SK-N-SH (cell line): ENCODE measurements at regions not wholly inside any gene's neighbourhood (a gene's known extent, or its start where the extent isn't known, plus 50 kb on each side); places are given as distances from the start of the nearest gene placed in this dataset.

Experiments used
- CTCF ChIA-PET: fragments of 300-600, 350-600 bp; formaldehyde crosslinking; extraction: SDS; loops from one replicate; lab custom pipeline; 2021; lab: Yijun Ruan, JAX
- POLR2A ChIA-PET: fragments of 350-600 bp; sonication (Branson Sonifier 250); formaldehyde crosslinking; extraction: SDS; loops from one replicate; lab custom pipeline; 2020; ENCODE audit warnings: antibody characterized with exemption, inconsistent platforms; lab: Yijun Ruan, JAX
- DNase-seq: peaks from one replicate; pipeline ENCODE4 v3.0.0; 2012
- H2AFZ ChIP-seq: fragments of 200-600 bp; sonication (generic); 2 replicates; pipeline ENCODE4 v1.8.1; 2016; ENCODE audit warnings: antibody characterized with exemption, mild to moderate bottlenecking, low read depth
- H3F3A ChIP-seq: fragments of 200-600 bp; sonication (generic); replicated peaks from 2 replicates; pipeline ENCODE3; 2016; ENCODE audit warnings: antibody characterized with exemption, mild to moderate bottlenecking; ENCODE audit not compliant: insufficient read depth
- H3K27ac ChIP-seq, 2 experiments: fragments of 200-500 bp in 1 of 2; fragments of 200-600 bp in 1 of 2; sonication (Bioruptor generic) in 1 of 2; sonication (generic), shearing (Covaris generic) in 1 of 2; 2 replicates each; pipeline versions ENCODE4 v1.5.1 to v1.6.1; 2014 to 2016; ENCODE audit warnings: low read depth in 2 of 2, inconsistent platforms in 1 of 2, low read length in 1 of 2, mild to moderate bottlenecking in 1 of 2, mixed read lengths in 1 of 2
- H3K27me3 ChIP-seq: fragments of 200-600 bp; sonication (generic), shearing (Covaris generic); 2 replicates; pipeline ENCODE4 v1.6.1; 2016; ENCODE audit warnings: mixed run types; ENCODE audit not compliant: insufficient read depth
- H3K36me3 ChIP-seq, 2 experiments: fragments of 200-500 bp in 1 of 2; fragments of 200-600 bp in 1 of 2; sonication (Bioruptor generic) in 1 of 2; sonication (generic) in 1 of 2; replicated peaks in 1 of 2; 2 replicates each; pipeline versions ENCODE3 to v1.5.1; 2014 to 2016; ENCODE audit warnings: low read length in 1 of 2, mild to moderate bottlenecking in 1 of 2; ENCODE audit not compliant: insufficient read depth in 2 of 2, control insufficient read depth in 1 of 2
- H3K4me1 ChIP-seq, 2 experiments: fragments of 200-500 bp in 1 of 2; fragments of 200-600 bp in 1 of 2; sonication (Bioruptor generic) in 1 of 2; sonication (generic), shearing (Covaris generic) in 1 of 2; 2 replicates each; pipeline versions ENCODE4 v1.5.1 to v1.6.1; 2014 to 2016; ENCODE audit warnings: low read depth in 1 of 2, low read length in 1 of 2, mixed run types in 1 of 2; ENCODE audit not compliant: insufficient read depth in 2 of 2, control insufficient read depth in 1 of 2
- H3K4me2 ChIP-seq: fragments of 200-600 bp; sonication (generic), shearing (Covaris generic); 2 replicates; pipeline ENCODE4 v1.6.1; 2017; ENCODE audit warnings: mixed run types
- H3K4me3 ChIP-seq, 2 experiments: fragments of 200-500 bp in 1 of 2; fragments of 200-600 bp in 1 of 2; sonication (Bioruptor generic) in 1 of 2; sonication (generic), shearing (Covaris generic) in 1 of 2; 2 replicates each; pipeline versions ENCODE4 v1.5.1 to v1.8.1; 2014 to 2016; ENCODE audit warnings: low read depth in 2 of 2, inconsistent platforms in 1 of 2, low read length in 1 of 2, mild to moderate bottlenecking in 1 of 2, mixed read lengths in 1 of 2, moderate library complexity in 1 of 2
- H3K79me2 ChIP-seq: fragments of 200-600 bp; sonication (generic); 2 replicates; pipeline ENCODE4 v1.8.1; 2017; ENCODE audit warnings: mild to moderate bottlenecking; ENCODE audit not compliant: insufficient read depth
- H3K9ac ChIP-seq: fragments of 200-600 bp; sonication (generic); 2 replicates; pipeline ENCODE4 v1.6.1; 2017; ENCODE audit warnings: mixed run types
- H3K9me2 ChIP-seq: fragments of 200-600 bp; sonication (generic); 2 replicates; pipeline ENCODE4 v1.6.1; 2017; ENCODE audit warnings: mixed run types
- H3K9me3 ChIP-seq: fragments of 200-600 bp; sonication (generic); 2 replicates; pipeline ENCODE4 v1.6.1; 2017; ENCODE audit warnings: mixed run types, mild to moderate bottlenecking, moderate library complexity
- H4K20me1 ChIP-seq: fragments of 200-600 bp; sonication (generic); 2 replicates; pipeline ENCODE4 v1.6.1; 2017; ENCODE audit warnings: mild to moderate bottlenecking, mixed run types; ENCODE audit not compliant: insufficient read depth
- CHD2 ChIP-seq: fragments of 150-350 bp; IDR thresholded peaks from 2 replicates; pipeline ENCODE4 v1.6.1; 2018; ENCODE audit warnings: low read length; ENCODE audit not compliant: partially characterized antibody
- CTCF ChIP-seq: fragments of 200-600 bp; sonication (generic); IDR thresholded peaks from 2 replicates; pipeline ENCODE4 v1.6.1; 2017; ENCODE audit warnings: antibody characterized with exemption, mild to moderate bottlenecking, moderate library complexity
- EP300 ChIP-seq, 2 experiments: IDR thresholded peaks; 2 replicates each; pipeline versions ENCODE4 v1.4.0 to v1.6.1; 2012; ENCODE audit warnings: borderline replicate concordance in 1 of 2, low read depth in 1 of 2, low read length in 1 of 2
- FOXJ3 ChIP-seq: sonication (generic); formaldehyde crosslinking; IDR thresholded peaks from 2 replicates; pipeline ENCODE4 v1.5.1; 2020; ENCODE audit warnings: mild to moderate bottlenecking, missing genetic modification reagents
- FOXM1 ChIP-seq: IDR thresholded peaks from 2 replicates; pipeline ENCODE4 v1.4.0; 2012; ENCODE audit warnings: low read depth, mild to moderate bottlenecking
- GABPA ChIP-seq: IDR thresholded peaks from 2 replicates; pipeline ENCODE4 v1.4.0; 2012; ENCODE audit warnings: low read depth, mild to moderate bottlenecking
- JUND ChIP-seq: IDR thresholded peaks from 2 replicates; pipeline ENCODE4 v1.4.0; 2012
- MEF2A ChIP-seq: IDR thresholded peaks from 2 replicates; pipeline ENCODE4 v1.4.0; 2012; ENCODE audit warnings: low read depth, borderline replicate concordance
- NRF1 ChIP-seq: IDR thresholded peaks from 2 replicates; pipeline ENCODE4 v1.6.1; 2012; ENCODE audit warnings: low read depth, mild to moderate bottlenecking, low read length
- POLR2AphosphoS5 ChIP-seq: IDR thresholded peaks from 2 replicates; pipeline ENCODE4 v1.6.1; 2012; ENCODE audit warnings: low read depth, low read length
- RCOR1 ChIP-seq: fragments of 150-350 bp; IDR thresholded peaks from 2 replicates; pipeline ENCODE4 v1.6.1; 2017; ENCODE audit warnings: antibody characterized with exemption, low read length
- REST ChIP-seq: IDR thresholded peaks from 2 replicates; pipeline ENCODE4 v1.6.1; 2012; ENCODE audit warnings: mild to moderate bottlenecking, low read depth, low read length, moderate library complexity
- RFX5 ChIP-seq: IDR thresholded peaks from 2 replicates; pipeline ENCODE4 v1.6.1; 2012; ENCODE audit warnings: mild to moderate bottlenecking, improper control_type of control experiment, low read length
- RXRA ChIP-seq: IDR thresholded peaks from 2 replicates; pipeline ENCODE4 v1.4.0; 2012; ENCODE audit warnings: low read depth, mild to moderate bottlenecking, borderline replicate concordance
- SIN3A ChIP-seq: IDR thresholded peaks from 2 replicates; pipeline ENCODE4 v1.6.1; 2012; ENCODE audit warnings: low read depth, mild to moderate bottlenecking, low read length, moderate library complexity, borderline replicate concordance
- SMC3 ChIP-seq: IDR thresholded peaks from 2 replicates; pipeline ENCODE4 v1.6.1; 2012; ENCODE audit warnings: low read depth, low read length, improper control_type of control experiment
- TAF1 ChIP-seq: IDR thresholded peaks from 2 replicates; pipeline ENCODE4 v1.6.1; 2012; ENCODE audit warnings: low read depth, mild to moderate bottlenecking, low read length, moderate library complexity, borderline replicate concordance
- TEAD4 ChIP-seq: IDR thresholded peaks from 2 replicates; pipeline ENCODE4 v1.4.0; 2012; ENCODE audit warnings: mild to moderate bottlenecking, borderline replicate concordance; ENCODE audit not compliant: insufficient read depth
- USF2 ChIP-seq: fragments of 150-350 bp; IDR thresholded peaks from 2 replicates; pipeline ENCODE4 v1.6.1; 2017; ENCODE audit warnings: antibody characterized with exemption, low read length, low read depth, borderline replicate concordance
- YY1 ChIP-seq: IDR thresholded peaks from 2 replicates; pipeline ENCODE4 v1.4.0; 2012; ENCODE audit warnings: low read depth, mild to moderate bottlenecking
- WGBS: methylation state at CpG from one replicate; pipeline ENCODE4 v1.1.6; 2017; ENCODE audit warnings: low lambda C conversion rate; 5-methylcytosine and 5-hydroxymethylcytosine counted together

GRCh38 chr1:82614090-82614489 is 813.4 kb downstream of the ADGRL2 start:
- CTCF ChIA-PET, result no interaction called here
- H3K9me2 ChIP-seq, result no peaks in the 10 kb centered on the region
- H3K36me3 ChIP-seq, result no peaks in the 10 kb centered on the region
- no peak overlapping the region for H3K9ac ChIP-seq
- H3K79me2 ChIP-seq, result no peaks in the 10 kb centered on the region
- WGBS, result 32% methylated on average over 1 of the region's 1 CpG
- POLR2A ChIA-PET, result no interaction called here
- no peaks in the 10 kb centered on the region for H3K27me3 ChIP-seq
- DNase-seq, result no peak
- no peaks in the 10 kb centered on the region for H3K4me1 ChIP-seq
- no peak overlapping the region for H3K4me2 ChIP-seq
- H3F3A ChIP-seq, result no peaks in the 10 kb centered on the region
- H3K9me3 ChIP-seq, result no peaks in the 10 kb centered on the region
- H3K4me3 ChIP-seq, result no peak overlapping the region
- H2AFZ ChIP-seq, result no peak overlapping the region
- H4K20me1 ChIP-seq, result no peaks in the 10 kb centered on the region
- H3K27ac ChIP-seq, result no peak overlapping the region
- TF ChIP-seq USF2 (no peak), RFX5 (no peak), FOXJ3 (CRISPR knock-in tag) (no peak), TAF1 (no peak), TEAD4 (no peak), SMC3 (no peak)

- H3K4me1 ChIP-seq, result no peaks in the 10 kb centered on the region
- no peak overlapping the region for H2AFZ ChIP-seq
- H4K20me1 ChIP-seq, result no peaks in the 10 kb centered on the region
- H3K36me3 ChIP-seq, result no peaks in the 10 kb centered on the region
- H3K9ac ChIP-seq, result no peak overlapping the region
- no peaks in the 10 kb centered on the region for H3K79me2 ChIP-seq
- H3K27me3 ChIP-seq, result no peaks in the 10 kb centered on the region
- no peaks in the 10 kb centered on the region for H3K9me2 ChIP-seq
- POLR2A ChIA-PET, result no interaction called here
- WGBS, result 29% methylated on average over 3 of the region's 3 CpGs
- H3F3A ChIP-seq, result no peaks in the 10 kb centered on the region
- CTCF ChIA-PET, result interaction anchor here (1.9 kb wide), 1 partner anchor 15 kb away, joined by 4 read pairs; no protein-coding TSS in a partner anchor
- TF ChIP-seq POLR2AphosphoS5, result no peak
- no peak for TF ChIP-seq YY1
- no peak for TF ChIP-seq CTCF
- no peak for TF ChIP-seq RCOR1
- TF ChIP-seq REST, result no peak
- no peak for TF ChIP-seq MEF2A
- no peak for TF ChIP-seq EP300 (IDR thresholded peaks at IDR 0.05; ENCODE audit: borderline replicate concordance in 1 of 2, low read depth in 1 of 2, low read length in 1 of 2)
- TF ChIP-seq NRF1, result no peak
- TF ChIP-seq RXRA, result no peak
- TF ChIP-seq SIN3A, result no peak
- no peak for TF ChIP-seq CHD2
- no peak for TF ChIP-seq GABPA
- TF ChIP-seq RFX5, result no peak
- TF ChIP-seq TEAD4, result no peak
- TF ChIP-seq FOXM1, result no peak
- no peak for TF ChIP-seq USF2
- no peak for TF ChIP-seq JUND
- H3K9me3 ChIP-seq, result no peaks in the 10 kb centered on the region
- no peak for DNase-seq
- no peak overlapping the region for H3K4me3 ChIP-seq
- H3K27ac ChIP-seq, result no peak overlapping the region
- H3K4me2 ChIP-seq, result no peak overlapping the region
These were observed 812.3 kb downstream of the ADGRL2 start for GRCh38 chr1:82612986-82613385.
